MM.1S (cell line): ENCODE measurements at regions not wholly inside any gene's neighbourhood (a gene's known extent, or its start where the extent isn't known, plus 50 kb on each side); places are given as distances from the start of the nearest gene placed in this dataset.

Experiments used
- DNase-seq: peaks from one replicate; pipeline ENCODE4 v3.0.0-alpha.2; 2015
- H2AFZ ChIP-seq: fragments of 300-600 bp; sonication (generic); 2 replicates; pipeline ENCODE4 v1.6.0; 2016; ENCODE audit warnings: antibody characterized with exemption, low read length
- H3F3A ChIP-seq: fragments of 300-600 bp; sonication (generic); 2 replicates; pipeline ENCODE4 v1.6.1; 2016; ENCODE audit warnings: mild to moderate bottlenecking, antibody characterized with exemption, low read length, moderate library complexity, mixed read lengths; ENCODE audit not compliant: insufficient read depth
- H3K27ac ChIP-seq: fragments of 300-600 bp; sonication (generic); 2 replicates; pipeline ENCODE4 v1.5.1; 2016; ENCODE audit warnings: mild to moderate bottlenecking, low read length
- H3K27me3 ChIP-seq: fragments of 300-600 bp; sonication (generic); replicated peaks from 2 replicates; pipeline ENCODE4 v1.6.0; 2016; ENCODE audit warnings: low read length; ENCODE audit not compliant: insufficient read depth
- H3K36me3 ChIP-seq: fragments of 300-600 bp; sonication (generic); replicated peaks from 2 replicates; pipeline ENCODE4 v1.6.1; 2016; ENCODE audit warnings: mild to moderate bottlenecking, low read length, mixed read lengths; ENCODE audit not compliant: insufficient read depth
- H3K4me1 ChIP-seq: fragments of 300-600 bp; sonication (generic); 2 replicates; pipeline ENCODE4 v1.6.1; 2016; ENCODE audit warnings: low read length, mixed read lengths
- H3K4me2 ChIP-seq: fragments of 300-600 bp; sonication (generic); 2 replicates; pipeline ENCODE4 v1.6.0; 2016; ENCODE audit warnings: low read depth, low read length
- H3K4me3 ChIP-seq: fragments of 300-600 bp; sonication (generic); 2 replicates; pipeline ENCODE4 v1.5.1; 2016; ENCODE audit warnings: low read length, mixed read lengths
- H3K79me2 ChIP-seq: fragments of 300-600 bp; sonication (generic); 2 replicates; pipeline ENCODE4 v1.6.1; 2016; ENCODE audit warnings: mixed run types, low read length, mixed read lengths
- H3K9ac ChIP-seq: fragments of 300-600 bp; sonication (generic); 2 replicates; pipeline ENCODE4 v1.6.1; 2016; ENCODE audit warnings: low read length, mixed read lengths
- H3K9me2 ChIP-seq: fragments of 300-600 bp; sonication (generic); replicated peaks from 2 replicates; pipeline ENCODE4 v1.6.1; 2016; ENCODE audit warnings: mild to moderate bottlenecking, low read length, mixed read lengths; ENCODE audit not compliant: insufficient read depth
- H3K9me3 ChIP-seq: fragments of 300-600 bp; sonication (generic); replicated peaks from 2 replicates; pipeline ENCODE4 v1.6.1; 2016; ENCODE audit warnings: mild to moderate bottlenecking, low read length, mixed read lengths; ENCODE audit not compliant: insufficient read depth
- H4K20me1 ChIP-seq: fragments of 300-600 bp; sonication (generic); 2 replicates; pipeline ENCODE4 v1.6.1; 2016; ENCODE audit warnings: mild to moderate bottlenecking, low read length, moderate library complexity, mixed read lengths; ENCODE audit not compliant: insufficient read depth
- CTCF ChIP-seq: fragments of 300-600 bp; sonication (generic); IDR thresholded peaks from 2 replicates; pipeline ENCODE4 v1.5.1; 2016; ENCODE audit warnings: antibody characterized with exemption, low read length, mixed read lengths
- EZH2 ChIP-seq: fragments of 300-600 bp; sonication (generic); optimal IDR thresholded peaks from 2 replicates; pipeline ENCODE3; 2017; ENCODE audit warnings: low read depth, mild to moderate bottlenecking, antibody characterized with exemption, low read length, mixed read lengths
- EZH2phosphoT487 ChIP-seq: fragments of 300-600 bp; sonication (generic); IDR thresholded peaks from 2 replicates; pipeline ENCODE4 v1.6.1; 2018; ENCODE audit warnings: antibody characterized with exemption, low read length

GRCh38 chr6:44007818-44008621, 119.2 kb downstream of the MRPL14 start:
- Histone ChIP-seq H2AFZ (no peak overlapping the region), H3K9ac (no peak overlapping the region), H3K9me2 (no peaks in the 10 kb centered on the region), H3K4me1 (no peaks in the 10 kb centered on the region), H3K9me3 (no peaks in the 10 kb centered on the region), H3F3A (no peaks in the 10 kb centered on the region), H4K20me1 (no peaks in the 10 kb centered on the region), H3K27ac (no peak overlapping the region), H3K4me3 (no peak overlapping the region), H3K27me3 (0 out of 2 replicates have a peak, but pooled peaks cover 3% of the 10 kb centered on the region), H3K4me2 (no peak overlapping the region), H3K79me2 (no peaks in the 10 kb centered on the region), H3K36me3 (no peaks in the 10 kb centered on the region)
- no peak for DNase-seq
- no peak for TF ChIP-seq CTCF
- TF ChIP-seq EZH2: no peak
- no peak for TF ChIP-seq EZH2phosphoT487

GRCh38 chr6:44006872-44007303, 120.4 kb downstream of the MRPL14 start:
- H3K9me3 ChIP-seq: no peaks in the 10 kb centered on the region
- no peaks in the 10 kb centered on the region for H3F3A ChIP-seq
- TF ChIP-seq CTCF (no peak), EZH2phosphoT487 (no peak), EZH2 (no peak)
- H3K27ac ChIP-seq: no peak overlapping the region
- no peak for DNase-seq
- no peaks in the 10 kb centered on the region for H3K36me3 ChIP-seq
- no peak overlapping the region for H3K4me3 ChIP-seq
- H2AFZ ChIP-seq: no peak overlapping the region
- no peaks in the 10 kb centered on the region for H3K4me1 ChIP-seq
- no peaks in the 10 kb centered on the region for H3K79me2 ChIP-seq
- H3K4me2 ChIP-seq: no peak overlapping the region
- H4K20me1 ChIP-seq: no peaks in the 10 kb centered on the region
- H3K27me3 ChIP-seq: 0 out of 2 replicates have a peak, but pooled peaks cover 3% of the 10 kb centered on the region
- H3K9ac ChIP-seq: no peak overlapping the region
- no peaks in the 10 kb centered on the region for H3K9me2 ChIP-seq

- Histone ChIP-seq H3K27ac (no peak overlapping the region), H3K4me1 (no peaks in the 10 kb centered on the region)
These were observed 121.0 kb downstream of the MRPL14 start for GRCh38 chr6:44006123-44006871.

More at GRCh38 chr6:44006123-44006871, 121.0 kb downstream of the MRPL14 start:
- Histone ChIP-seq H3F3A (no peaks in the 10 kb centered on the region), H3K9me2 (no peaks in the 10 kb centered on the region), H4K20me1 (no peaks in the 10 kb centered on the region), H3K79me2 (no peaks in the 10 kb centered on the region), H3K9ac (no peak overlapping the region), H3K36me3 (no peaks in the 10 kb centered on the region), H3K27me3 (0 out of 2 replicates have a peak, but pooled peaks cover 3% of the 10 kb centered on the region), H3K9me3 (no peaks in the 10 kb centered on the region), H2AFZ (no peak overlapping the region), H3K4me3 (no peak overlapping the region), H3K4me2 (no peak overlapping the region)
- no peak for DNase-seq
- TF ChIP-seq CTCF: no peak
